ENCODE measurements at regions not wholly inside any gene's neighbourhood (a gene's known extent, or its start where the extent isn't known, plus 50 kb on each side); places are given as distances from the start of the nearest gene placed in this dataset.

GRCh38 chrY:15510984-15511650 lies 986.8 kb downstream of the NLGN4Y start:
- TF ChIP-seq REST (IDR thresholded peaks at IDR 0.05; ENCODE audit: insufficient read depth in 1 of 2, low read depth in 2 of 2, low read length in 2 of 2) (no peak), POLR2AphosphoS5 (IDR thresholded peaks at IDR 0.05; ENCODE audit: low read depth, low read length) (no peak), TAF1 (IDR thresholded peaks at IDR 0.05; ENCODE audit: borderline replicate concordance, insufficient read depth, low read length) (no peak), SIN3A (IDR thresholded peaks at IDR 0.05; ENCODE audit: borderline replicate concordance, insufficient read depth, low read length) (no peak), FOXP2 (optimal IDR thresholded peaks at IDR 0.05; ENCODE audit: borderline replicate concordance, extremely low read depth, extremely low read length, insufficient read depth) (no peak)

GRCh38 chrY:15535131-15535530 lies 1010.8 kb downstream of the NLGN4Y start:
- TF ChIP-seq REST (IDR thresholded peaks at IDR 0.05; ENCODE audit: insufficient read depth in 1 of 2, low read depth in 2 of 2, low read length in 2 of 2) (no peak), SIN3A (IDR thresholded peaks at IDR 0.05; ENCODE audit: borderline replicate concordance, insufficient read depth, low read length) (no peak), POLR2AphosphoS5 (IDR thresholded peaks at IDR 0.05; ENCODE audit: low read depth, low read length) (no peak), TAF1 (IDR thresholded peaks at IDR 0.05; ENCODE audit: borderline replicate concordance, insufficient read depth, low read length) (no peak), FOXP2 (optimal IDR thresholded peaks at IDR 0.05; ENCODE audit: borderline replicate concordance, extremely low read depth, extremely low read length, insufficient read depth) (no peak)

GRCh38 chrY:15535784-15536511 lies 1011.6 kb downstream of the NLGN4Y start:
- TF ChIP-seq FOXP2 (optimal IDR thresholded peaks at IDR 0.05; ENCODE audit: borderline replicate concordance, extremely low read depth, extremely low read length, insufficient read depth) = no peak
- no peak for TF ChIP-seq REST (IDR thresholded peaks at IDR 0.05; ENCODE audit: insufficient read depth in 1 of 2, low read depth in 2 of 2, low read length in 2 of 2)
- no peak for TF ChIP-seq SIN3A (IDR thresholded peaks at IDR 0.05; ENCODE audit: borderline replicate concordance, insufficient read depth, low read length)
- no peak for TF ChIP-seq TAF1 (IDR thresholded peaks at IDR 0.05; ENCODE audit: borderline replicate concordance, insufficient read depth, low read length)
- TF ChIP-seq POLR2AphosphoS5 (IDR thresholded peaks at IDR 0.05; ENCODE audit: low read depth, low read length) = no peak

DNA sequence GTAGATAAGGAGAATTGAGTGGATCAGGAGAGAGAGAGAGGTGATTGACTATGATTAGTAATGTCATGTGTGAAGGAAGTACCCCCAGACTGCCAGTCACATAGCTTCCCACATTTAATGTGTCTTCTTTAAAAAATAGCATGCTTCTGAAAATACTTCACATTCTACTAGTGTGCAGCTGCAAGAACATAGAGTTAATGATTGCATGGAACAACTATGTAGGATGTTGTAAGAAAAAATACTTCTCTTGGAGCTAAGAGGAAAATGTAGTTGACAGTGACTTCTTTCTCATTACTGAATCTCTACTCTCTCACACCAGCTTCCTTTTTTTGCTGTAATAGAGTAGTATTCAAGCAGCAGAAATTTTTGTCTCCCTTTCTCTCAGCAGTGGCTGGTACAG lies 1016.2 kb downstream of the NLGN4Y start:
- TF ChIP-seq POLR2AphosphoS5 (IDR thresholded peaks at IDR 0.05; ENCODE audit: low read depth, low read length) = no peak
- TF ChIP-seq TAF1 (IDR thresholded peaks at IDR 0.05; ENCODE audit: borderline replicate concordance, insufficient read depth, low read length) = no peak
- TF ChIP-seq REST (IDR thresholded peaks at IDR 0.05; ENCODE audit: insufficient read depth in 1 of 2, low read depth in 2 of 2, low read length in 2 of 2) = no peak
- no peak for TF ChIP-seq FOXP2 (optimal IDR thresholded peaks at IDR 0.05; ENCODE audit: borderline replicate concordance, extremely low read depth, extremely low read length, insufficient read depth)

Data from PFSK-1 (cell line).